ENCODE measurements at regions not wholly inside any gene's neighbourhood (a gene's known extent, or its start where the extent isn't known, plus 50 kb on each side); places are given as distances from the start of the nearest gene placed in this dataset.

GRCh38 chr20:43824309-43825050 lies 90.2 kb upstream of the TOX2 start:
- Histone ChIP-seq H3K9me2 (ENCODE audit: low read depth, low read length) (no peaks in the 10 kb centered on the region), H3K27ac (ENCODE audit: low read depth, low read length, poor library complexity, severe bottlenecking) (no peak overlapping the region), H3K36me3 (ENCODE audit: insufficient read depth, low read length) (no peaks in the 10 kb centered on the region; the same call in 1 of the 2 replicates), H3K4me3 (ENCODE audit: low read depth, low read length, poor library complexity, severe bottlenecking) (no peak overlapping the region), H3F3A (ENCODE audit: insufficient read depth, low read length) (no peaks in the 10 kb centered on the region), H3K9me3 (ENCODE audit: low read length) (peaks cover 14% of the 10 kb centered on the region), H3K4me1 (ENCODE audit: insufficient read depth, low read length, severe bottlenecking) (peaks cover 22% of the 10 kb centered on the region), H3K4me2 (ENCODE audit: low read length) (no peak overlapping the region), H2AFZ (ENCODE audit: low read length) (no peak overlapping the region), H4K20me1 (ENCODE audit: insufficient read depth, low read length) (no peaks in the 10 kb centered on the region), H3K79me2 (ENCODE audit: insufficient read depth, low read length) (no peaks in the 10 kb centered on the region), H3K27me3 (ENCODE audit: insufficient read depth, low read length) (no peaks in the 10 kb centered on the region), H3K9ac (ENCODE audit: low read length) (no peak overlapping the region)
- TF ChIP-seq CTCF (IDR thresholded peaks at IDR 0.05; ENCODE audit: low read length) (no peak), EZH2 (IDR thresholded peaks at IDR 0.05; ENCODE audit: borderline replicate concordance, low read length) (no peak)

DNA sequence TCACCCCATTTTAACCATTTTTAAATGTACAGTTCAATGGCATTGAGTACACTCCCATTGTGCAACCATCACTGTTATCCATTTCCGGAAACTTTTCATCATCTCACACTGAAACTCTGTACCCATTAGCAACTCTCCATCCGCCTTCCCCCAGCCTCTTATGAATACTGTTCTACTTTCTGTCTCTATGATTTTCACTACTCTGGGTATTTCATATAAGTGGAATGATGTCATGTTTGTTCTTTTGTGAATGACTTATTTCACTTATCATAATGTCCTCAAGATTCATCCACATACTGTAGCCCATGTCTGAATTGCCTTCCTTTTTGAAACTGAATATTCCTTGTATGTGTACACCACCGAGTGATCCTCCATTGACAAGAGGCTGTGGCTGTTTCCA lies 92.9 kb upstream of the TOX2 start:
- H3K27me3 ChIP-seq (ENCODE audit: insufficient read depth, low read length): no peaks in the 10 kb centered on the region
- H4K20me1 ChIP-seq (ENCODE audit: insufficient read depth, low read length): no peaks in the 10 kb centered on the region
- no peak overlapping the region for H3K9ac ChIP-seq (ENCODE audit: low read length)
- no peak overlapping the region for H2AFZ ChIP-seq (ENCODE audit: low read length)
- H3K36me3 ChIP-seq (ENCODE audit: insufficient read depth, low read length): no peaks in the 10 kb centered on the region; the same call in 1 of the 2 replicates
- TF ChIP-seq EZH2 (IDR thresholded peaks at IDR 0.05; ENCODE audit: borderline replicate concordance, low read length) (no peak), CTCF (IDR thresholded peaks at IDR 0.05; ENCODE audit: low read length) (no peak)
- no peaks in the 10 kb centered on the region for H3K79me2 ChIP-seq (ENCODE audit: insufficient read depth, low read length)
- H3K4me3 ChIP-seq (ENCODE audit: low read depth, low read length, poor library complexity, severe bottlenecking): no peak overlapping the region
- peaks cover 11% of the 10 kb centered on the region for H3K9me3 ChIP-seq (ENCODE audit: low read length)
- no peak overlapping the region for H3K27ac ChIP-seq (ENCODE audit: low read depth, low read length, poor library complexity, severe bottlenecking)
- H3K4me2 ChIP-seq (ENCODE audit: low read length): no peak overlapping the region
- no peaks in the 10 kb centered on the region for H3F3A ChIP-seq (ENCODE audit: insufficient read depth, low read length)
- peaks cover 22% of the 10 kb centered on the region for H3K4me1 ChIP-seq (ENCODE audit: insufficient read depth, low read length, severe bottlenecking)
- no peaks in the 10 kb centered on the region for H3K9me2 ChIP-seq (ENCODE audit: low read depth, low read length)

- H3K79me2 ChIP-seq (ENCODE audit: insufficient read depth, low read length): no peaks in the 10 kb centered on the region
- no peaks in the 10 kb centered on the region for H3K9me2 ChIP-seq (ENCODE audit: low read depth, low read length)
- H3K9ac ChIP-seq (ENCODE audit: low read length): no peak overlapping the region
- H3K4me2 ChIP-seq (ENCODE audit: low read length): no peak overlapping the region
- H3K9me3 ChIP-seq (ENCODE audit: low read length): peaks cover 2% of the 10 kb centered on the region; the same call in 1 of the 2 replicates
- H3K36me3 ChIP-seq (ENCODE audit: insufficient read depth, low read length): no peaks in the 10 kb centered on the region
- no peaks in the 10 kb centered on the region for H3K27me3 ChIP-seq (ENCODE audit: insufficient read depth, low read length)
- no peak overlapping the region for H3K27ac ChIP-seq (ENCODE audit: low read depth, low read length, poor library complexity, severe bottlenecking)
- H3K4me3 ChIP-seq (ENCODE audit: low read depth, low read length, poor library complexity, severe bottlenecking): no peak overlapping the region
- no peaks in the 10 kb centered on the region for H4K20me1 ChIP-seq (ENCODE audit: insufficient read depth, low read length)
- H2AFZ ChIP-seq (ENCODE audit: low read length): no peak overlapping the region
- H3F3A ChIP-seq (ENCODE audit: insufficient read depth, low read length): no peaks in the 10 kb centered on the region
- TF ChIP-seq CTCF (IDR thresholded peaks at IDR 0.05; ENCODE audit: low read length) (no peak), EZH2 (IDR thresholded peaks at IDR 0.05; ENCODE audit: borderline replicate concordance, low read length) (no peak)
- H3K4me1 ChIP-seq (ENCODE audit: insufficient read depth, low read length, severe bottlenecking): peaks cover 17% of the 10 kb centered on the region
Measured at GRCh38 chr20:43820731-43821330, 93.8 kb upstream of the TOX2 start.
